CD14-positive monocyte (primary cell): ENCODE measurements at regions not wholly inside any gene's neighbourhood (a gene's known extent, or its start where the extent isn't known, plus 50 kb on each side); places are given as distances from the start of the nearest gene placed in this dataset.

ENCODE experiments used
- DNase-seq, 3 donors: peaks; one replicate each; pipeline ENCODE4 v3.0.0-alpha.2; 2011 to 2022
- H2AFZ ChIP-seq: 2 replicates; pipeline ENCODE4 v1.6.0; 2012; ENCODE audit warnings: mild to moderate bottlenecking, low read depth, low read length, inconsistent platforms; ENCODE audit not compliant: insufficient read depth, poor library complexity, severe bottlenecking
- H3K27ac ChIP-seq, 2 donors: 1 replicate in 1 of 2; 2 replicates in 1 of 2; pipeline ENCODE4 v1.5.1; 2012 to 2013; ENCODE audit warnings: low read length in 2 of 2, control low read depth in 1 of 2, inconsistent platforms in 1 of 2, low read depth in 1 of 2, mild to moderate bottlenecking in 1 of 2
- H3K27me3 ChIP-seq, 2 donors: one replicate each; pipeline versions ENCODE4 v1.6.0 to v1.6.1; 2011 to 2013; ENCODE audit warnings: low read length in 2 of 2; ENCODE audit not compliant: control insufficient read depth in 2 of 2, insufficient read depth in 2 of 2
- H3K36me3 ChIP-seq, 2 donors: replicated peaks in 1 of 2; 1 replicate in 1 of 2; 2 replicates in 1 of 2; pipeline versions ENCODE4 v1.5.1 to v1.6.1; 2012 to 2013; ENCODE audit warnings: low read length in 2 of 2, control low read depth in 1 of 2, inconsistent platforms in 1 of 2, mild to moderate bottlenecking in 1 of 2; ENCODE audit not compliant: insufficient read depth in 2 of 2, control insufficient read depth in 1 of 2
- H3K4me1 ChIP-seq, 2 donors: 1 replicate in 1 of 2; 2 replicates in 1 of 2; pipeline versions ENCODE4 v1.5.1 to v1.6.1; 2012 to 2013; ENCODE audit warnings: low read length in 2 of 2, control low read depth in 1 of 2, inconsistent platforms in 1 of 2, mild to moderate bottlenecking in 1 of 2, moderate library complexity in 1 of 2; ENCODE audit not compliant: insufficient read depth in 2 of 2, control insufficient read depth in 1 of 2
- H3K4me2 ChIP-seq: replicated peaks from 2 replicates; pipeline ENCODE3; 2012; ENCODE audit warnings: low read length, moderate library complexity, mild to moderate bottlenecking; ENCODE audit not compliant: poor library complexity, severe bottlenecking; ENCODE audit errors: extremely low read depth
- H3K4me3 ChIP-seq, 3 experiments: fragments of 200-600 bp in 1 of 3; sonication (generic) in 1 of 3; replicated peaks in 1 of 3; 1 replicate in 2 of 3; 2 replicates in 1 of 3; pipeline ENCODE4 v1.5.1; 2011 to 2013; ENCODE audit warnings: low read length in 3 of 3, mild to moderate bottlenecking in 3 of 3, control low read depth in 2 of 3, low read depth in 2 of 3, inconsistent platforms in 1 of 3, moderate library complexity in 1 of 3
- H3K79me2 ChIP-seq: 2 replicates; pipeline ENCODE4 v1.6.0; 2012; ENCODE audit warnings: mild to moderate bottlenecking, control low read depth, inconsistent platforms, low read length, moderate library complexity; ENCODE audit not compliant: insufficient read depth
- H3K9ac ChIP-seq: 2 replicates; pipeline ENCODE4 v1.6.0; 2017; ENCODE audit warnings: low read length, mild to moderate bottlenecking; ENCODE audit not compliant: insufficient read depth, poor library complexity, severe bottlenecking
- H3K9me3 ChIP-seq, 2 donors: replicated peaks in 1 of 2; 1 replicate in 1 of 2; 2 replicates in 1 of 2; pipeline versions ENCODE4 v1.5.1 to v1.6.1; 2012 to 2013; ENCODE audit warnings: low read length in 2 of 2, control low read depth in 1 of 2; ENCODE audit not compliant: control insufficient read depth in 1 of 2, insufficient read depth in 1 of 2
- H4K20me1 ChIP-seq: 2 replicates; pipeline ENCODE4 v1.6.0; 2012; ENCODE audit warnings: mild to moderate bottlenecking, low read length, control low read depth, moderate library complexity; ENCODE audit not compliant: insufficient read depth
- H3K27ac Mint-ChIP-seq, 7 donors: one replicate each; pipeline ENCODE4 v1.8.0; 2020; ENCODE audit warnings: mild to moderate bottlenecking in 7 of 7, mixed read lengths in 7 of 7, moderate library complexity in 6 of 7, inconsistent platforms in 2 of 7
- H3K27me3 Mint-ChIP-seq, 3 donors: one replicate each; pipeline ENCODE4 v1.8.0; 2021 to 2022; ENCODE audit warnings: low read depth in 3 of 3, mild to moderate bottlenecking in 3 of 3, mixed read lengths in 3 of 3, moderate library complexity in 3 of 3, inconsistent platforms in 1 of 3
- H3K36me3 Mint-ChIP-seq, 2 donors: one replicate each; pipeline ENCODE4 v1.8.0; 2020; ENCODE audit warnings: mixed read lengths in 2 of 2, inconsistent platforms in 1 of 2, mild to moderate bottlenecking in 1 of 2
- H3K4me1 Mint-ChIP-seq: one replicate; pipeline ENCODE4 v1.8.0; 2020; ENCODE audit warnings: mild to moderate bottlenecking, mixed read lengths
- H3K4me3 Mint-ChIP-seq, 2 donors: one replicate each; pipeline ENCODE4 v1.8.0; 2020; ENCODE audit warnings: mild to moderate bottlenecking in 2 of 2, mixed read lengths in 2 of 2, moderate library complexity in 1 of 2
- H3K9me3 Mint-ChIP-seq, 7 donors: one replicate each; pipeline ENCODE4 v1.8.0; 2020 to 2022; ENCODE audit warnings: mixed read lengths in 7 of 7, mild to moderate bottlenecking in 6 of 7, moderate library complexity in 6 of 7, inconsistent platforms in 2 of 7
- WGBS: methylation state at CpG from one replicate; pipeline ENCODE4 v1.1.5; 2013; ENCODE audit warnings: missing lambda C conversion rate; ENCODE audit not compliant: insufficient coverage; 5-methylcytosine and 5-hydroxymethylcytosine counted together
- intact Hi-C, 2 donors: fragments of 100-400 bp; cut with micrococcal nuclease; formaldehyde crosslinking; loops; one replicate each; pipeline versions ENCODE4 v1.15.0 to v1.15.1; 2023
- TF ChIP-seq, protein P1 (sequence below): fragments of 200-600 bp; IDR thresholded peaks from one replicate; pipeline ENCODE4 v1.8.0; 2022; ENCODE audit warnings: antibody characterized with exemption, mild to moderate bottlenecking

DNA sequence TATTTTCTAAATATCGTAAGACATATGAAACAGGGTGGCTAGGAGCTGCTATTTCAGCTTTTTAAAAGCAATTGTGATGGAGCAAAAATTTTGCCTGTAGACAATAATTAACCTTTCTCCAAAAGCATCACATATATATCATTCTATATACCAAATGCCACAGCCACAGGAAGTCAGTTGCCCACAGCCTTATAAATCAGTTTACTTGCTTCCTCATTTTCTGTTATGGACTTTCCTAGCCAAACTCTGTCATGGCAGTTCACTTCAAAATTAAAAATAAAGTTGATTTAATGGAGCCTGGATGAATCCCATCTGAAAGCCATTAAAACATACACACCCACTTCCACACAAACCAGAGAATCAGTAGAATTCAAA is 93.4 kb upstream of the NHSL1 start:
- Histone ChIP-seq H4K20me1 (peaks cover 3% of the 10 kb centered on the region), H3K4me2 (peak overlapping the region; percentile 73), H3K9ac (peak overlapping the region; percentile 69), H3K36me3 (no peaks in the 10 kb centered on the region), H3K27me3 (peaks cover 0 to 12% of the 10 kb centered on the region in 2 donors), H3K9me3 (no peaks in the 10 kb centered on the region), H2AFZ (no peak overlapping the region), H3K4me1 (peaks cover 18 to 20% of the 10 kb centered on the region in 2 donors), H3K4me3 (peak overlapping the region; percentile 30 to 71 (median 67)), H3K79me2 (no peaks in the 10 kb centered on the region), H3K27ac (peak overlapping the region; percentile 48 to 99)
- intact Hi-C loops, result loop anchor here (5.0 to 10.0 kb wide), 4 partner anchors 100 to 825 kb away; no protein-coding TSS in a partner anchor
- Mint-ChIP-seq H3K36me3 (peaks cover 3 to 7% of the 10 kb centered on the region in 2 donors), H3K27me3 (peaks cover 12 to 23% (median 21%) of the 10 kb centered on the region in 3 donors), H3K27ac (peak overlapping the region; percentile 96 to 99 (median 97)), H3K9me3 (peaks cover 0 to 3% (median 0%) of the 10 kb centered on the region in 7 donors), H3K4me3 (peak overlapping the region; percentile 75 to 95), H3K4me1 (peaks cover 25% of the 10 kb centered on the region)
- DNase-seq, result peak; percentile 66 to 86 (median 83)
- no CpG with 5 or more reads among the region's 1 CpG for WGBS
- TF ChIP-seq, protein P1, sequence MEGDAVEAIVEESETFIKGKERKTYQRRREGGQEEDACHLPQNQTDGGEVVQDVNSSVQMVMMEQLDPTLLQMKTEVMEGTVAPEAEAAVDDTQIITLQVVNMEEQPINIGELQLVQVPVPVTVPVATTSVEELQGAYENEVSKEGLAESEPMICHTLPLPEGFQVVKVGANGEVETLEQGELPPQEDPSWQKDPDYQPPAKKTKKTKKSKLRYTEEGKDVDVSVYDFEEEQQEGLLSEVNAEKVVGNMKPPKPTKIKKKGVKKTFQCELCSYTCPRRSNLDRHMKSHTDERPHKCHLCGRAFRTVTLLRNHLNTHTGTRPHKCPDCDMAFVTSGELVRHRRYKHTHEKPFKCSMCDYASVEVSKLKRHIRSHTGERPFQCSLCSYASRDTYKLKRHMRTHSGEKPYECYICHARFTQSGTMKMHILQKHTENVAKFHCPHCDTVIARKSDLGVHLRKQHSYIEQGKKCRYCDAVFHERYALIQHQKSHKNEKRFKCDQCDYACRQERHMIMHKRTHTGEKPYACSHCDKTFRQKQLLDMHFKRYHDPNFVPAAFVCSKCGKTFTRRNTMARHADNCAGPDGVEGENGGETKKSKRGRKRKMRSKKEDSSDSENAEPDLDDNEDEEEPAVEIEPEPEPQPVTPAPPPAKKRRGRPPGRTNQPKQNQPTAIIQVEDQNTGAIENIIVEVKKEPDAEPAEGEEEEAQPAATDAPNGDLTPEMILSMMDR, result no peak

DNA sequence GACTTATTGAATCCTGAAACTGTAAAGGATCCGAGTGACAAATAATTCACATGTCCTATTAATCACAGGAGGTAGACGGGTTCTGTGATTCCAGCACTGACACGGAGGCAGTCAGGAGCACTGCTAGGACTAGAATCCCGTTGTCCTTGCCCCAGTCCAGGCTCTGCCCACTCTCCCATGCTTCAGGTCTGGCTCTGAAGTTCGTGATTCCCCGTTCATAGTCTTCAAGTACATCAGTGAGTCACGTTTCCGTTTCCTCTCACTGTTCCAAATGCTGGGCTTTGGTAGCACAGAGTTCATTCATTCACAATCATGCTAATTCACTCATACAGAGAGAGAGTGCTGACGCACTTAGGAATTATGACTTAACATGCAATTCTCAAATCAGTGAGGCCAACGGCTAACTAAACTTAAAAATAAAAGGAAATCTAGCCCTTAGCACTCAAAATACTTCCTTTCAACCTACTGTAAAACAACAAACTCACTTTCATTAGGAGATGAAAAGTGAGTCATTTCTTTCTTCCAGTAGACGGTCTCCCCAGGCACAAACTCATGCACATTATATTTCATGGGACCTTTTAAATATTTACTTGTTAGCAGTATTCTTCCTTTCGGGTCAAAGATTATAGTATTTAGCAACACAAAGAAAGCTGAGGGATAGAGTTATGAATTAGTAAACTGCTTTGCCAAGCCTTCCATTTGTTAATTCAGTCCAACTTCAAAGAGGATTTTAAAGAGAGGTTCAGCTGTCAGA is 94.0 kb upstream of the NHSL1 start:
- intact Hi-C loops, result loop anchor here (5.0 to 10.0 kb wide), 4 partner anchors 99 to 826 kb away; no protein-coding TSS in a partner anchor
- DNase-seq, result peak; percentile 93 to 99 (median 98)
- TF ChIP-seq, protein P1, result no peak
- peak overlapping the region; percentile 30 to 71 (median 67) for H3K4me3 ChIP-seq
- no peaks in the 10 kb centered on the region for H3K36me3 ChIP-seq
- H3K27me3 ChIP-seq, result peaks cover 0 to 12% of the 10 kb centered on the region in 2 donors
- peaks cover 3 to 7% of the 10 kb centered on the region in 2 donors for H3K36me3 Mint-ChIP-seq
- peaks cover 18 to 20% of the 10 kb centered on the region in 2 donors for H3K4me1 ChIP-seq
- peaks cover 12 to 23% (median 21%) of the 10 kb centered on the region in 3 donors for H3K27me3 Mint-ChIP-seq
- H3K4me2 ChIP-seq, result peak overlapping the region; percentile 73
- H2AFZ ChIP-seq, result no peak overlapping the region
- peaks cover 0 to 3% (median 0%) of the 10 kb centered on the region in 7 donors for H3K9me3 Mint-ChIP-seq
- WGBS, result 0% methylated on average over 8 of the region's 12 CpGs
- peak overlapping the region; percentile 69 for H3K9ac ChIP-seq
- H3K27ac Mint-ChIP-seq, result peak overlapping the region; percentile 96 to 99 (median 97)
- peak overlapping the region; percentile 75 to 95 for H3K4me3 Mint-ChIP-seq
- no peaks in the 10 kb centered on the region for H3K9me3 ChIP-seq
- peaks cover 25% of the 10 kb centered on the region for H3K4me1 Mint-ChIP-seq
- H3K27ac ChIP-seq, result peak overlapping the region; percentile 48 to 99
- no peaks in the 10 kb centered on the region for H3K79me2 ChIP-seq
- peaks cover 3% of the 10 kb centered on the region for H4K20me1 ChIP-seq
